22Rv1 (cell line): ENCODE measurements at regions not wholly inside any gene's neighbourhood (a gene's known extent, or its start where the extent isn't known, plus 50 kb on each side); places are given as distances from the start of the nearest gene placed in this dataset.

ENCODE experiments used
- ZFX ChIP-seq: fragments of 450-650 bp; IDR thresholded peaks from 2 replicates; pipeline ENCODE4 v1.6.1; 2017; ENCODE audit warnings: antibody characterized with exemption, borderline replicate concordance
- TF ChIP-seq, protein P1 (sequence below): fragments of 450-650 bp; IDR thresholded peaks from 2 replicates; pipeline ENCODE4 v1.5.1; 2017; ENCODE audit warnings: mild to moderate bottlenecking

GRCh38 chr1:218865591-218865990 is 308.1 kb upstream of the LYPLAL1 start:
- TF ChIP-seq, protein P1, sequence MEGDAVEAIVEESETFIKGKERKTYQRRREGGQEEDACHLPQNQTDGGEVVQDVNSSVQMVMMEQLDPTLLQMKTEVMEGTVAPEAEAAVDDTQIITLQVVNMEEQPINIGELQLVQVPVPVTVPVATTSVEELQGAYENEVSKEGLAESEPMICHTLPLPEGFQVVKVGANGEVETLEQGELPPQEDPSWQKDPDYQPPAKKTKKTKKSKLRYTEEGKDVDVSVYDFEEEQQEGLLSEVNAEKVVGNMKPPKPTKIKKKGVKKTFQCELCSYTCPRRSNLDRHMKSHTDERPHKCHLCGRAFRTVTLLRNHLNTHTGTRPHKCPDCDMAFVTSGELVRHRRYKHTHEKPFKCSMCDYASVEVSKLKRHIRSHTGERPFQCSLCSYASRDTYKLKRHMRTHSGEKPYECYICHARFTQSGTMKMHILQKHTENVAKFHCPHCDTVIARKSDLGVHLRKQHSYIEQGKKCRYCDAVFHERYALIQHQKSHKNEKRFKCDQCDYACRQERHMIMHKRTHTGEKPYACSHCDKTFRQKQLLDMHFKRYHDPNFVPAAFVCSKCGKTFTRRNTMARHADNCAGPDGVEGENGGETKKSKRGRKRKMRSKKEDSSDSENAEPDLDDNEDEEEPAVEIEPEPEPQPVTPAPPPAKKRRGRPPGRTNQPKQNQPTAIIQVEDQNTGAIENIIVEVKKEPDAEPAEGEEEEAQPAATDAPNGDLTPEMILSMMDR: no peak
- no peak for TF ChIP-seq ZFX
